Stimulated activated CD4-positive, alpha-beta T cell treated with anti-CD3 and anti-CD28 coated beads, Interleukin-2, amount 100 ng/mL, for 24 hours (primary cell): ENCODE measurements at regions not wholly inside any gene's neighbourhood (a gene's known extent, or its start where the extent isn't known, plus 50 kb on each side); places are given as distances from the start of the nearest gene placed in this dataset.
"Not testable (repeated sequence)": the region's sequence is repeated elsewhere in the genome, so short reads cannot be mapped to it uniquely, and the experiment has no call there.

Source experiments
- DNase-seq, 2 donors: peaks; one replicate each; pipeline ENCODE4 v3.0.0-alpha.2; 2020

- no peak for DNase-seq
These were observed 195.1 kb upstream of the NR2F2 start for GRCh38 chr15:96135166-96136093.

- DNase-seq, result no peak
These were observed 191.5 kb upstream of the NR2F2 start for GRCh38 chr15:96138985-96139384.

GRCh38 chr15:96142498-96142897, 188.0 kb upstream of the NR2F2 start:
- DNase-seq, result no peak

GRCh38 chr15:96144734-96145133, 185.8 kb upstream of the NR2F2 start:
- no peak for DNase-seq

GRCh38 chr15:96146726-96147125, 183.8 kb upstream of the NR2F2 start:
- DNase-seq, result no peak

GRCh38 chr15:96147267-96147666, 183.2 kb upstream of the NR2F2 start:
- no peak for DNase-seq

- no peak for DNase-seq
These were observed 180.2 kb upstream of the NR2F2 start for GRCh38 chr15:96150254-96150653.

- DNase-seq, result not testable (repeated sequence)
These were observed 178.8 kb upstream of the NR2F2 start for GRCh38 chr15:96151749-96152148.

- DNase-seq, result no peak
These were observed 176.6 kb upstream of the NR2F2 start for GRCh38 chr15:96153929-96154328.

- no peak for DNase-seq
These were observed 171.6 kb upstream of the NR2F2 start for GRCh38 chr15:96158938-96159337.

GRCh38 chr15:96160269-96160668, 170.2 kb upstream of the NR2F2 start:
- DNase-seq, result no peak

GRCh38 chr15:96160800-96161199, 169.7 kb upstream of the NR2F2 start:
- no peak for DNase-seq

- DNase-seq, result no peak
These were observed 168.2 kb upstream of the NR2F2 start for GRCh38 chr15:96162322-96162721.

GRCh38 chr15:96165081-96165480, 165.4 kb upstream of the NR2F2 start:
- no peak for DNase-seq

GRCh38 chr15:96165775-96166174, 164.7 kb upstream of the NR2F2 start:
- no peak for DNase-seq

- no peak for DNase-seq
These were observed 164.0 kb upstream of the NR2F2 start for GRCh38 chr15:96166223-96167200.

GRCh38 chr15:96170616-96170978, 159.9 kb upstream of the NR2F2 start:
- DNase-seq, result not testable (repeated sequence)

GRCh38 chr15:96170979-96171739, 159.3 kb upstream of the NR2F2 start:
- no peak for DNase-seq

- DNase-seq, result no peak
These were observed 158.6 kb upstream of the NR2F2 start for GRCh38 chr15:96171853-96172296.

GRCh38 chr15:96172417-96172816, 158.1 kb upstream of the NR2F2 start:
- DNase-seq, result no peak

GRCh38 chr15:96176831-96177230, 153.7 kb upstream of the NR2F2 start:
- no peak for DNase-seq

- no peak for DNase-seq
These were observed 153.2 kb upstream of the NR2F2 start for GRCh38 chr15:96177279-96177678.
